GM12873 (cell line): ENCODE measurements at regions not wholly inside any gene's neighbourhood (a gene's known extent, or its start where the extent isn't known, plus 50 kb on each side); places are given as distances from the start of the nearest gene placed in this dataset.

Experiments used
- CTCF ChIP-seq: IDR thresholded peaks from 2 replicates; pipeline ENCODE4 v1.5.1; 2012; ENCODE audit warnings: low read depth, mild to moderate bottlenecking, moderate library complexity, low read length, control low read depth; ENCODE audit not compliant: insufficient read depth; ENCODE audit errors: missing control alignments

DNA sequence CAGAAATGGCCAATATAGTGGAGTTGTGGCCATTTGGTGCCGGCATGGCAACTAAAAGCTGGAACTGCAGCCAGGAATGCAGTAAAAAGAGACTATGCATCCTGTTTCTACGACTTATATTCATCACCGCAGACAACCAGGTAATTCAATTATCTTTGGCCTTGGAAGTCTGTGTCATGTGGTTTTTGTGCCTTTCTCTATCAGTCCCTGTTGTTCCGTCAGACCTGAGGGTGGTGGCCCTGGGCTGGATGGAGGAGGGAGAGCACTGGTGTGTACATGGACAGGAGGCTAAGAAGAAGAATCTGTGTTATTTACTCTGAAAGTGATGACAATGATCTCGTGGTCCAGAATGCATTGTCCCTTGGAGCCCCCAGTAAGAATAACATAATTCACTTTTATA lies 852.6 kb downstream of the VRK1 start:
- TF ChIP-seq CTCF, result no peak

DNA sequence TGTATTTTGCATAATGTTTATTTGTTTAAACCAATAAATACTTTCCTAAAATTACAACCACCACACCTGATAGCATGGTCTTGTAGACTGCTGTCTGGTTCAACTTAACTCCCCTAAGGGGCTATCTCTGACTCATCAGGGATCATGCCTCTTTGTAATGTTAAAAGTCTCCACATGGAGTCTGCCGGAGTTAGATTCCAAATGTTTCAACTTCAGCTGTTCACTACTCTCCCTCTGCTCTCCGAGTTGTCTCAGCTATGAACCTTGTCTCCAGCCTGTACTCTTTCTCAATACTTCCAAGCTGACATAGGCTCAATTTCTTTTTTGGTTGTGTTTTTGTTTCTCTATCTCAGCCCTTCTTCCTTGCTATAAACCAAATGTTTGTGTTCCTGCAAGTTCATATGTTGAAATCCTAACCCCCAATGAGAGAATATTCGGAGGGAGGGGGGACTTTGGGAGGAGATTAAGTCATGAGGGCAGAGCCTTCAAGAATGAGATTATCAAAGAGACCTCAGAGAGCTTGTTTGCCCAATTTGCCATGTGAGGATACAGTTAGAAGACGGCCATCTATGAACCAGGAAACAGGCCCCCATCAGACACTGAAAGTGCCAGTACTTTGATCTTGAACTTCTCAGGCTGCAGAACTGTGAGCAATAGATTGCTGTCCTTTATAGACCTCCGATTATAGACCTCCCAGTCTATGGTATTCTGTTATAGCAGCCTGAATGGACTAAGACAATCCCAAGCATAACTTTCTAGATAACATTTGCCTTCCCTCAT lies 858.2 kb downstream of the VRK1 start:
- TF ChIP-seq CTCF, result no peak

DNA sequence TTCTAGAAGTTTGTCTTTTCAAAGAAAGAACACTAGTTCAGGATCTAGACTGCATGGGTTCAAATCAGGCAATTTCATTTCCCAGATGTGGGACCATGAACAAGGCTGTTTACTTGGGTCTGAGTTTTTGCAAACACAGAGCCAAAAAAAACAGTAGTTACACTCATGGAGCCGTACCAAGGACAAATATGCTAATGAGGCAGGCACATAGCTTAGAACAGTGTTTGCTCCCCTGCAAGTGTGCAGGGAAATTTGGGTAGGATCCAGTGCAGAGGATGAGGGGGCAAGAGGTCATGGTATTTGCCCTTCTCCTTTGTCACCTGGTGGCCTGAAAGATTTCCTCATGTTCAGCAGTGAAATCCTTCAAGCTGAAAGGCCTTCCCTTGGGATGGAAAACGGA lies 860.4 kb downstream of the VRK1 start:
- no peak for TF ChIP-seq CTCF

- no peak for TF ChIP-seq CTCF
Measured at GRCh38 chr14:97687944-97688630, 890.9 kb downstream of the VRK1 start.

DNA sequence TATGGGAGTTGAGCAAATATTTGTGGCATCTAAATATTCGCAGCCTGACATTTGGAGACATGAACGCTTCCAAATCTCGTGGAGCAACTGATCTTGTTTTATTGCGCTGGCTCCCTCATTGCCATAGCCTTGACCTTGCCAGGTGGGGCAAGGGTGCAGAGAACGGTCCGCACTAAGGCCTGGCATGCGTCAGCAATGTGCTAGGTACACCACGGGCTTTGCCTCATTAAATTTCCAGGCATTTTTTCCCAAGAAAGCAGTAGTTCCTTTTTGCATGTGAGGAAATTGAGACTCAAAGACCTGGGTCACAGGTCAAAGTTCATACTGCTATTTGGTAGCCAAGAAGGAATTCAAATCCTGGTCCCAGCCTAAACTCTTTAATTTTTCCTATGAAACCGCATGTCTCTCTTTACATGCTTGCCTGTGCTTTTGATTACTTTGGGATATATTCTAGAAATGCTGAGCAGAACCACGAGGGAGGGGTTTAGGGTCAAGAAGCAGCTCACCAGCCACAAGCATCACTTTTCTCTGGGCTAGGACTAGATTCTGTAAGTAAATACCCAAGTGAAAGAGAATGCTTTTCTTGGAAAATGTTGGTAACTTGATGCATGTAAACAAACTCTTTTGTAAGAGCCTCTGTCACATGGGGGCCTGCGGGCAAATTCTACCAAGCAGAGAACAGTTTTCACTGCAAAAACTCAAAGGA lies 891.6 kb downstream of the VRK1 start:
- no peak for TF ChIP-seq CTCF

GRCh38 chr14:97692084-97692483 lies 894.9 kb downstream of the VRK1 start:
- TF ChIP-seq CTCF, result no peak

GRCh38 chr14:97695456-97695981 lies 898.3 kb downstream of the VRK1 start:
- no peak for TF ChIP-seq CTCF
